Panc1 (cell line): ENCODE measurements at regions not wholly inside any gene's neighbourhood (a gene's known extent, or its start where the extent isn't known, plus 50 kb on each side); places are given as distances from the start of the nearest gene placed in this dataset.

ENCODE experiments used
- ATAC-seq: fragments of 200-7000 bp; cut with Tn5 transposase; 2 replicates; pipeline ENCODE4 v1.9.1; 2020; ENCODE audit warnings: mild to moderate bottlenecking, moderate library complexity
- BruUV-seq: library from RNA; stranded (reverse); fragments of 400-500 nt; replicated peaks from 2 replicates; lab custom pipeline; 2021; lab: Mats Ljungman, UMichigan
- CTCF ChIA-PET: fragments of 300-600 bp; sonication (Branson Sonifier 250); formaldehyde crosslinking; loops from one replicate; lab custom pipeline; 2022; ENCODE audit warnings: antibody characterized with exemption; lab: Charles Lee
- POLR2A ChIA-PET: fragments of 300-600 bp; sonication (Branson Sonifier 250); formaldehyde crosslinking; loops from one replicate; lab custom pipeline; 2022; ENCODE audit warnings: antibody characterized with exemption; lab: Charles Lee
- DNase-seq: peaks from one replicate; pipeline ENCODE4 v3.0.0-alpha.2; 2010; ENCODE audit warnings: low read depth, low spot score
- H3K27ac ChIP-seq: 2 replicates; pipeline ENCODE4 v1.5.1; 2011; ENCODE audit warnings: mild to moderate bottlenecking, low read length, inconsistent platforms
- H3K27me3 ChIP-seq: fragments of 200-500 bp; sonication (Bioruptor generic); 2 replicates; pipeline ENCODE4 v1.6.0; 2014; ENCODE audit warnings: low read length, inconsistent platforms; ENCODE audit not compliant: control insufficient read depth, insufficient read depth
- H3K36me3 ChIP-seq: fragments of 200-500 bp; sonication (Bioruptor generic); 2 replicates; pipeline ENCODE4 v1.5.1; 2014; ENCODE audit warnings: inconsistent platforms, mild to moderate bottlenecking, low read length, moderate library complexity; ENCODE audit not compliant: control insufficient read depth, insufficient read depth
- H3K4me1 ChIP-seq: 2 replicates; pipeline ENCODE4 v1.5.1; 2011; ENCODE audit warnings: inconsistent platforms, mild to moderate bottlenecking, low read length, moderate library complexity; ENCODE audit not compliant: control insufficient read depth, insufficient read depth
- H3K4me3 ChIP-seq, 2 experiments: 2 replicates each; pipeline ENCODE4 v1.5.1; 2011 to 2012; ENCODE audit warnings: low read depth in 2 of 2, low read length in 2 of 2, mild to moderate bottlenecking in 2 of 2, inconsistent platforms in 1 of 2, moderate library complexity in 1 of 2
- H3K9me3 ChIP-seq: fragments of 200-500 bp; sonication (Bioruptor generic); 2 replicates; pipeline ENCODE4 v1.5.1; 2014; ENCODE audit warnings: low read depth, mild to moderate bottlenecking, inconsistent platforms, low read length, moderate library complexity; ENCODE audit not compliant: control insufficient read depth, insufficient read depth
- CTCF ChIP-seq: fragments of 450-650 bp; IDR thresholded peaks from 2 replicates; pipeline ENCODE4 v1.5.1; 2017; ENCODE audit warnings: mild to moderate bottlenecking
- POLR2AphosphoS5 ChIP-seq: IDR thresholded peaks from 2 replicates; pipeline ENCODE4 v1.6.1; 2012; ENCODE audit warnings: mild to moderate bottlenecking, low read depth, low read length, moderate library complexity
- REST ChIP-seq, 2 experiments: IDR thresholded peaks; 2 replicates each; pipeline ENCODE4 v1.6.1; 2011 to 2012; ENCODE audit warnings: low read depth in 2 of 2, control low read depth in 1 of 2, low read length in 1 of 2, mild to moderate bottlenecking in 1 of 2, moderate library complexity in 1 of 2; ENCODE audit not compliant: insufficient read depth in 1 of 2
- SIN3A ChIP-seq: IDR thresholded peaks from 2 replicates; pipeline ENCODE4 v1.6.1; 2012; ENCODE audit warnings: low read depth, mild to moderate bottlenecking, low read length, moderate library complexity, borderline replicate concordance; ENCODE audit not compliant: insufficient read depth
- TCF7L2 ChIP-seq: IDR thresholded peaks from 2 replicates; pipeline ENCODE4 v1.6.1; 2011; ENCODE audit warnings: mild to moderate bottlenecking, low read depth, low read length, inconsistent platforms
- in situ Hi-C: cut with HindIII; loops from 2 replicates; pipeline ENCODE4 v1.10.0; 2016; ENCODE audit warnings: low sequenced_read_pairs, low pct_unique_long_range_greater_than_20kb
- intact Hi-C: fragments of 100-400 bp; cut with micrococcal nuclease; formaldehyde crosslinking; loops from one replicate; pipeline ENCODE4 v1.10.0; 2022; ENCODE audit not compliant: unreplicated experiment

GRCh38 chr5:2660315-2660714, 91.2 kb downstream of the IRX2 start:
- Histone ChIP-seq H3K36me3 (no peaks in the 10 kb centered on the region), H3K4me3 (no peak overlapping the region), H3K4me1 (no peaks in the 10 kb centered on the region), H3K27ac (no peak overlapping the region), H3K9me3 (no peaks in the 10 kb centered on the region), H3K27me3 (peaks cover 2% of the 10 kb centered on the region; the same call in 1 of the 2 replicates)
- in situ Hi-C loops (no loop called here), intact Hi-C loops (no loop called here)
- ChIA-PET POLR2A (no interaction called here), CTCF (no interaction called here)
- TF ChIP-seq POLR2AphosphoS5 (no peak), CTCF (no peak), SIN3A (no peak), REST (IDR thresholded peaks at IDR 0.05; ENCODE audit: insufficient read depth in 1 of 2, low read depth in 2 of 2, low read length in 1 of 2) (no peak), TCF7L2 (no peak)
- no TSS peak for BruUV-seq
- DNase-seq (no peak), ATAC-seq (no peak)

GRCh38 chr5:2658881-2659470, 92.5 kb downstream of the IRX2 start:
- no peak for ATAC-seq
- in situ Hi-C loops (no loop called here), intact Hi-C loops (no loop called here)
- H3K36me3 ChIP-seq = no peaks in the 10 kb centered on the region
- TF ChIP-seq REST (IDR thresholded peaks at IDR 0.05; ENCODE audit: insufficient read depth in 1 of 2, low read depth in 2 of 2, low read length in 1 of 2) (no peak), CTCF (no peak), TCF7L2 (no peak), POLR2AphosphoS5 (no peak), SIN3A (no peak)
- ChIA-PET CTCF (no interaction called here), POLR2A (no interaction called here)
- H3K27ac ChIP-seq = no peak overlapping the region
- H3K4me1 ChIP-seq = no peaks in the 10 kb centered on the region
- H3K27me3 ChIP-seq = peaks cover 2% of the 10 kb centered on the region; the same call in 1 of the 2 replicates
- H3K4me3 ChIP-seq = no peak overlapping the region
- BruUV-seq = no TSS peak
- H3K9me3 ChIP-seq = no peaks in the 10 kb centered on the region
- DNase-seq = no peak
